Osteoblast (primary cell): ENCODE measurements at regions not wholly inside any gene's neighbourhood (a gene's known extent, or its start where the extent isn't known, plus 50 kb on each side); places are given as distances from the start of the nearest gene placed in this dataset.
"Not testable (repeated sequence)": the region's sequence is repeated elsewhere in the genome, so short reads cannot be mapped to it uniquely, and the experiment has no call there.

ENCODE experiments used
- DNase-seq: peaks from one replicate; pipeline ENCODE4 v3.0.0; 2011; ENCODE audit warnings: low spot score, mixed read lengths; ENCODE audit not compliant: insufficient read length; ENCODE audit errors: missing footprints
- H2AFZ ChIP-seq: 2 replicates; pipeline ENCODE4 v1.6.0; 2011; ENCODE audit warnings: mild to moderate bottlenecking, low read length
- H3K27ac ChIP-seq: 2 replicates; pipeline ENCODE4 v1.5.1; 2011; ENCODE audit warnings: mild to moderate bottlenecking, low read depth, low read length, moderate library complexity
- H3K27me3 ChIP-seq: 2 replicates; pipeline ENCODE4 v1.6.0; 2012; ENCODE audit warnings: mild to moderate bottlenecking, control low read depth, inconsistent platforms, low read length, moderate library complexity; ENCODE audit not compliant: insufficient read depth
- H3K36me3 ChIP-seq: 2 replicates; pipeline ENCODE4 v1.5.1; 2011; ENCODE audit warnings: mild to moderate bottlenecking, low read length, control low read depth, moderate library complexity; ENCODE audit not compliant: insufficient read depth
- H3K4me1 ChIP-seq: 2 replicates; pipeline ENCODE4 v1.5.1; 2011; ENCODE audit warnings: mild to moderate bottlenecking, low read length, control low read depth, moderate library complexity; ENCODE audit not compliant: insufficient read depth
- H3K4me2 ChIP-seq: 2 replicates; pipeline ENCODE4 v1.6.0; 2011; ENCODE audit warnings: mild to moderate bottlenecking, low read length; ENCODE audit not compliant: insufficient read depth
- H3K4me3 ChIP-seq: fragments of 200-600 bp; sonication (generic); 3 replicates; pipeline ENCODE4 v1.5.1; 2012; ENCODE audit warnings: mild to moderate bottlenecking, low read length, inconsistent platforms; ENCODE audit not compliant: insufficient read depth
- H3K79me2 ChIP-seq: 2 replicates; pipeline ENCODE4 v1.6.0; 2012; ENCODE audit warnings: mild to moderate bottlenecking, low read length, control low read depth, inconsistent platforms; ENCODE audit not compliant: insufficient read depth
- H3K9me3 ChIP-seq: 2 replicates; pipeline ENCODE4 v1.5.1; 2011; ENCODE audit warnings: low read depth, low read length, control low read depth
- H4K20me1 ChIP-seq: 2 replicates; pipeline ENCODE4 v1.6.0; 2012; ENCODE audit warnings: mild to moderate bottlenecking, low read length, control low read depth; ENCODE audit not compliant: insufficient read depth
- TF ChIP-seq, protein P1 (sequence below): IDR thresholded peaks from 2 replicates; pipeline ENCODE4 v1.5.1; 2011; ENCODE audit warnings: mild to moderate bottlenecking, low read depth, low read length, moderate library complexity; ENCODE audit errors: extremely low read depth

DNA sequence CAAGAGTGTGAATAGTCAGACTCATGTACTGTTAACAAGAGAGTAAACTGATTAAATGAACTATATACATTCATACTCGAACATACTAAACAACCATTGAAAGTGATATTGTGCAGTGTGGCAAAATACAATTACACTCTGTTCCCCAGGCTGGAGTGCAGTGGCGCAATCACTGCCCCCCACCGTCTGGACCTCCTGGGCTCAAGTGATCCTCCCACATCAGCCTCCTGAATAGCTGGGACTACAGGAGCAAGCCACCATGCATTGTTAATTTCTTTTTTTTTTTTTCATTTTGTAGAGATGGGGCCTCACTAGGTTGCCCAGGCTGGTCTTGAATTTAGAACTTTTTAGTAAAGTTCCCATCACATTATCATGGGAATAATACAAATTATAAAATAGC is 77.3 kb upstream of the LSM14A start:
- H3K27ac ChIP-seq, result no peak overlapping the region
- H3K4me3 ChIP-seq, result no peak overlapping the region
- DNase-seq, result no peak
- H3K4me2 ChIP-seq, result no peak overlapping the region
- TF ChIP-seq, protein P1, sequence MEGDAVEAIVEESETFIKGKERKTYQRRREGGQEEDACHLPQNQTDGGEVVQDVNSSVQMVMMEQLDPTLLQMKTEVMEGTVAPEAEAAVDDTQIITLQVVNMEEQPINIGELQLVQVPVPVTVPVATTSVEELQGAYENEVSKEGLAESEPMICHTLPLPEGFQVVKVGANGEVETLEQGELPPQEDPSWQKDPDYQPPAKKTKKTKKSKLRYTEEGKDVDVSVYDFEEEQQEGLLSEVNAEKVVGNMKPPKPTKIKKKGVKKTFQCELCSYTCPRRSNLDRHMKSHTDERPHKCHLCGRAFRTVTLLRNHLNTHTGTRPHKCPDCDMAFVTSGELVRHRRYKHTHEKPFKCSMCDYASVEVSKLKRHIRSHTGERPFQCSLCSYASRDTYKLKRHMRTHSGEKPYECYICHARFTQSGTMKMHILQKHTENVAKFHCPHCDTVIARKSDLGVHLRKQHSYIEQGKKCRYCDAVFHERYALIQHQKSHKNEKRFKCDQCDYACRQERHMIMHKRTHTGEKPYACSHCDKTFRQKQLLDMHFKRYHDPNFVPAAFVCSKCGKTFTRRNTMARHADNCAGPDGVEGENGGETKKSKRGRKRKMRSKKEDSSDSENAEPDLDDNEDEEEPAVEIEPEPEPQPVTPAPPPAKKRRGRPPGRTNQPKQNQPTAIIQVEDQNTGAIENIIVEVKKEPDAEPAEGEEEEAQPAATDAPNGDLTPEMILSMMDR, result no peak
- no peak overlapping the region for H2AFZ ChIP-seq
- H3K27me3 ChIP-seq, result peaks cover 5% of the 10 kb centered on the region
- no peaks in the 10 kb centered on the region for H3K36me3 ChIP-seq
- no peaks in the 10 kb centered on the region for H3K9me3 ChIP-seq
- no peaks in the 10 kb centered on the region for H3K4me1 ChIP-seq
- H4K20me1 ChIP-seq, result no peaks in the 10 kb centered on the region
- H3K79me2 ChIP-seq, result no peaks in the 10 kb centered on the region

DNA sequence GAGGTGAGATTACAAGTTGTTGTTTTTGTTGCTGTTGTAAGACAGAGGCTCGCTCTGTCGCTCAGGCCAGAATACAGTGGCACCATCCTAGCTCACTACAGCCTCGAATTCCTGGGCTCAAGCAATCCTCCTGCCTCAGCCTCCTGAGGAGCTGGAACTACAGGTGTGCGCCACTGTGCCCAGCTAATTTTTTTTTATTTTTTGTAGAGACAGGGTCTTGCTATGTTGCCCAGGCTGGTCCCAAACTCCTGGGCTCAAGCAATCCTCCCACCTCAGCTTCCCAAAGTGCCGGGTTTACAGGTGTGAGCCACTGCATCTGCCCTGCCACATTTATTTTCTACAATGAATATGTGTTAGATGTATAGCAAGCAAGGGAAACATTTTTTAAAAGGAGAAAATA is 76.9 kb upstream of the LSM14A start:
- H3K4me3 ChIP-seq, H3K36me3 ChIP-seq, H3K4me2 ChIP-seq, H3K79me2 ChIP-seq, H3K4me1 ChIP-seq, H3K9me3 ChIP-seq, H4K20me1 ChIP-seq, H2AFZ ChIP-seq, H3K27me3 ChIP-seq, DNase-seq, H3K27ac ChIP-seq: not testable (repeated sequence)

DNA sequence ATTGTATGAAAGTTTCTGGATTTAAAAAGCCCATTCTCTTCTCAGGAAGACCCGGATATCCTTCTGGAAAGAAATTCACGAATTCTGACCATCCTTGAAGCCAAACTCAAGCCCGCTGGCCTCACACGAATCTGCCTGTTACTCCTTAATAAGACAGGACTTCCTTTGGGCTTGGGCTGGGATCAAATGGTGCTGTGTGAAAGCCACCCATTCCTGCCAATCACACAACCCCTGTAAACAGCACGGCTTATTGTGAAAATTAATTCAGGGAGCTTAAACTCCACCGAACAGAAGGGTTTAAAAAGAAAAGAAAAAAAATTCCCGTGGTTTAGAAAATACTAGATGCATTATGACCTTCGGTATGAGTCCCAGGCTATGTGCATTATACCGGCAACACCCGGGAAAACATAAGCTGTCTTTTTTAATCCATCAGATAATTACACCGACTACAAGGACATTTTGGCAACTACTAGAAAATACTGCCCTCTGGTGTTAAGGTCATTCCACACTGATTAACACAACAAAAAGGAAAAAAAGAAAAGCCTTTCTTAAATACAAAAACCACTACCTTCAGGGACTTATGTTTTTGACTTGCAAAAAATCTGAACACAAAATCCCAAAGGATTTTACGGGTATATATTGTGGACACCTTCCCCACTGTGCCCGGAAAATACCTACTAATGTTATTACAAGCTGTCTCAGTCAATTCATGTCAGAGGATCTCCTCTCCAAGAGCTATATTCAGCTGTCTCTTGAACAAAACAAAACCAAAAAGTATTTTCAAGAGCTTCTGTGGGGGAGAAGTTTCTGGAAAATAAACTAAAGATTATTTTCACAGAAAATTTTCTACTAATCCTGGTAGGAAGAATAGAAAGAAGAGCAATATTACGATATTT is 76.0 kb upstream of the LSM14A start:
- Histone ChIP-seq H3K4me2 (peak overlapping the region; percentile 6), H2AFZ (peak overlapping the region; percentile 40), H4K20me1 (no peaks in the 10 kb centered on the region), H3K27ac (no peak overlapping the region), H3K9me3 (no peaks in the 10 kb centered on the region), H3K27me3 (peaks cover 5% of the 10 kb centered on the region), H3K36me3 (no peaks in the 10 kb centered on the region), H3K79me2 (no peaks in the 10 kb centered on the region), H3K4me1 (no peaks in the 10 kb centered on the region), H3K4me3 (no peak overlapping the region)
- TF ChIP-seq, protein P1, result peak; percentile 62
- peak; percentile 76 for DNase-seq

DNA sequence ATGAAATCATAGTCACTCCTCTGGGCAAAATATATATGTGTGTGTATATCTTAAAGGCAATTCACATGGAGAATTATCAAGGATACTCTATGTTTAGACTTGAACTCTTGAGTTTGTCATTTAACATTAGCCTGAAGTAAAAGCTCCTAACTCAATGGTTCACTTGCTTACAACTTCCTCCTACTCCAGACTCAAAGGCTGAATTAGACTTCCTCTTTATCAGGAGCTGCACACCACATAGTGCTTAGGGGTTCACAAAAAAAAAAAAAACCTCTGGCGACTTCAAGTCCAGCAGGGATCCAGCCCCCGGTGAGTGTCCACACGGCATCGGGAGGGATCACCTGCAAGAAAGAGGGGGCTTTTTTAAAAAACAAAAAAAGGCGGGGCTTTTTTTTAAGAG is 68.2 kb upstream of the LSM14A start:
- Histone ChIP-seq H3K36me3 (no peaks in the 10 kb centered on the region), H3K4me2 (no peak overlapping the region), H3K4me1 (no peaks in the 10 kb centered on the region), H3K9me3 (no peaks in the 10 kb centered on the region), H2AFZ (no peak overlapping the region), H3K4me3 (no peak overlapping the region), H3K27ac (no peak overlapping the region), H3K27me3 (no peaks in the 10 kb centered on the region), H3K79me2 (no peaks in the 10 kb centered on the region), H4K20me1 (no peaks in the 10 kb centered on the region)
- TF ChIP-seq, protein P1, result no peak
- DNase-seq, result no peak
